ENCODE measurements at regions not wholly inside any gene's neighbourhood (a gene's known extent, or its start where the extent isn't known, plus 50 kb on each side); places are given as distances from the start of the nearest gene placed in this dataset.
"Not testable (repeated sequence)": the region's sequence is repeated elsewhere in the genome, so short reads cannot be mapped to it uniquely, and the experiment has no call there.

- intact Hi-C loops (cut with DNase I); ATAC-seq (ENCODE audit: poor library complexity): not testable (repeated sequence)
Observed at GRCh38 chr11:24185535-24185934, 311.3 kb upstream of the LUZP2 start.

GRCh38 chr11:24196733-24197132 lies 300.1 kb upstream of the LUZP2 start:
- intact Hi-C loops (cut with DNase I), result no loop called here
- no peak for DNase-seq
- no peak for ATAC-seq (ENCODE audit: poor library complexity)

More at GRCh38 chr11:24185535-24185934, 311.3 kb upstream of the LUZP2 start:
- not testable (repeated sequence) for DNase-seq

- intact Hi-C loops (cut with DNase I), result no loop called here
- no peak for DNase-seq
Observed at GRCh38 chr11:24198481-24198880, 298.4 kb upstream of the LUZP2 start.

GRCh38 chr11:24199461-24199860 lies 297.4 kb upstream of the LUZP2 start:
- intact Hi-C loops (cut with DNase I), result no loop called here
- no peak for DNase-seq
- ATAC-seq (ENCODE audit: poor library complexity), result no peak

More at GRCh38 chr11:24198481-24198880, 298.4 kb upstream of the LUZP2 start:
- ATAC-seq (ENCODE audit: poor library complexity), result no peak

- ATAC-seq (ENCODE audit: poor library complexity), result no peak
Observed at GRCh38 chr11:24206030-24206429, 290.8 kb upstream of the LUZP2 start.

GRCh38 chr11:24206511-24206910 lies 290.3 kb upstream of the LUZP2 start:
- intact Hi-C loops (cut with DNase I), result no loop called here
- no peak for ATAC-seq (ENCODE audit: poor library complexity)
- DNase-seq, result no peak

More at GRCh38 chr11:24206030-24206429, 290.8 kb upstream of the LUZP2 start:
- intact Hi-C loops (cut with DNase I), result no loop called here
- no peak for DNase-seq

- no peak for ATAC-seq (ENCODE audit: poor library complexity)
- no peak for DNase-seq
- intact Hi-C loops (cut with DNase I), result no loop called here
Observed at GRCh38 chr11:24216488-24216887, 280.4 kb upstream of the LUZP2 start.

- intact Hi-C loops (cut with DNase I); ATAC-seq (ENCODE audit: poor library complexity); DNase-seq: not testable (repeated sequence)
Observed at GRCh38 chr11:24217319-24217718, 279.5 kb upstream of the LUZP2 start.

GRCh38 chr11:24225501-24225900 lies 271.4 kb upstream of the LUZP2 start:
- DNase-seq (no peak), ATAC-seq (ENCODE audit: poor library complexity) (no peak)
- intact Hi-C loops (cut with DNase I), result no loop called here

- intact Hi-C loops (cut with DNase I), result no loop called here
- ATAC-seq (ENCODE audit: poor library complexity) (no peak), DNase-seq (no peak)
Observed at GRCh38 chr11:24226606-24227005, 270.2 kb upstream of the LUZP2 start.

GRCh38 chr11:24233041-24233440 lies 263.8 kb upstream of the LUZP2 start:
- no peak for ATAC-seq (ENCODE audit: poor library complexity)
- intact Hi-C loops (cut with DNase I), result no loop called here
- no peak for DNase-seq

GRCh38 chr11:24234822-24235508 lies 261.9 kb upstream of the LUZP2 start:
- ATAC-seq (ENCODE audit: poor library complexity), result no peak
- intact Hi-C loops (cut with DNase I), result no loop called here
- DNase-seq, result no peak

GRCh38 chr11:24238771-24239645 lies 257.8 kb upstream of the LUZP2 start:
- intact Hi-C loops (cut with DNase I), result no loop called here
- DNase-seq, result no peak
- no peak for ATAC-seq (ENCODE audit: poor library complexity)

- intact Hi-C loops (cut with DNase I), result no loop called here
- no peak for DNase-seq
Observed at GRCh38 chr11:24239930-24240329, 256.9 kb upstream of the LUZP2 start.

GRCh38 chr11:24240496-24241175 lies 256.2 kb upstream of the LUZP2 start:
- DNase-seq, result no peak
- intact Hi-C loops (cut with DNase I), result no loop called here
- no peak for ATAC-seq (ENCODE audit: poor library complexity)

More at GRCh38 chr11:24239930-24240329, 256.9 kb upstream of the LUZP2 start:
- no peak for ATAC-seq (ENCODE audit: poor library complexity)

- ATAC-seq (ENCODE audit: poor library complexity) (no peak), DNase-seq (no peak)
- intact Hi-C loops (cut with DNase I), result no loop called here
Observed at GRCh38 chr11:24246715-24247114, 250.1 kb upstream of the LUZP2 start.

- DNase-seq (no peak), ATAC-seq (ENCODE audit: poor library complexity) (no peak)
- intact Hi-C loops (cut with DNase I), result no loop called here
Observed at GRCh38 chr11:24247846-24248245, 249.0 kb upstream of the LUZP2 start.

- no peak for DNase-seq
- intact Hi-C loops (cut with DNase I), result no loop called here
- ATAC-seq (ENCODE audit: poor library complexity), result no peak
Observed at GRCh38 chr11:24249921-24250320, 246.9 kb upstream of the LUZP2 start.

GRCh38 chr11:24253237-24253760 lies 243.6 kb upstream of the LUZP2 start:
- intact Hi-C loops (cut with DNase I), result no loop called here
- ATAC-seq (ENCODE audit: poor library complexity) (no peak), DNase-seq (no peak)

Data from Right ventricle myocardium superior (tissue), 1 donor.